NT2/D1 (cell line): ENCODE measurements at regions not wholly inside any gene's neighbourhood (a gene's known extent, or its start where the extent isn't known, plus 50 kb on each side); places are given as distances from the start of the nearest gene placed in this dataset.

Source experiments
- SUZ12 ChIP-seq: IDR thresholded peaks from 2 replicates; pipeline ENCODE4 v1.6.1; 2011; ENCODE audit not compliant: insufficient read length, insufficient read depth; ENCODE audit errors: extremely low read depth
- YY1 ChIP-seq: IDR thresholded peaks from 2 replicates; pipeline ENCODE4 v1.6.1; 2011; ENCODE audit not compliant: insufficient read length, insufficient read depth
- ZNF274 ChIP-seq: IDR thresholded peaks from 2 replicates; pipeline ENCODE4 v1.6.1; 2011; ENCODE audit warnings: mild to moderate bottlenecking, low read depth, low read length

DNA sequence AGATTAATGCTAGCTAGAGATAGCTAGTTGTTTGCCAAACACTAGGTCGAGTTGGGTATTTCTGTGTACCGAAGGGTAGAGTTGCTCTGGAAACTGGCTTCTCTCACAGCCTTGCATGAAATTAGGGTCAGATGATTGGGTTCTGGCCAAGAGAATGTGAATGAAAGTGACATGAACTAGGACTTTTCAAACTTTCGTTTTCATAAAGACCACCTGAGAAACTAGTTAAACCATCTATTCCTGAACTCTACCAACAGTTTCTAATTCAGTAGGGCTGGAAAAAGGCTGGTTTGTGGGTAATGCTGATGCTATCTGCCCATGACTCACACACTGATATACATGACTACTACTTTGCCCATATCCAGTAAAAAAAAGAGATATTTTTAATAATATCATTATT lies 157.6 kb downstream of the GASK1B start:
- TF ChIP-seq YY1 (no peak), ZNF274 (no peak), SUZ12 (no peak)
